C4-2B (cell line): ENCODE measurements at regions not wholly inside any gene's neighbourhood (a gene's known extent, or its start where the extent isn't known, plus 50 kb on each side); places are given as distances from the start of the nearest gene placed in this dataset.

ENCODE experiments used
- ZFX ChIP-seq: fragments of 450-650 bp; IDR thresholded peaks from 2 replicates; pipeline ENCODE4 v1.6.1; 2017
- TF ChIP-seq, protein P1 (sequence below): fragments of 450-650 bp; conservative IDR thresholded peaks from 2 replicates; pipeline ENCODE4 v1.5.1; 2017; ENCODE audit warnings: mild to moderate bottlenecking

DNA sequence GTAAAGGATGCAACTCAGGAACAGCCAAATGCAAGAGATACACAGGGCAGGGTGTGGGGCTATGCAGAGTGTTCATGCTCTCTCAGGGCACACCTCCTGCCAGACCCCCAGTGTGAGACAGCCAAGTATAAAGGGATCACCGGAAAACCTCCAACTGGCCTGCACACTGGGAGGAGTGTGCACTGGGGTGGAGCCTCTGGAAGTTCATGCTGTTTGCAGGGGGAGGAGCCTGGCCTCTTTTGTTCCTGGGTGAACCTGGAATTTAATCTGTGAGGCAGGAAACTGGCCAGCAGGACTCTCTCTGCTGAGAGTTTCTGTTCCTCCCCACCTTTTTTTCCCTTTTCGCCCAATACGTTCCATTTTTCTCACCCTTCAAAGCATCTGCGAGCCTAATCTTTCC, 204.1 kb downstream of the WNT5A start:
- TF ChIP-seq ZFX = no peak
- TF ChIP-seq, protein P1, sequence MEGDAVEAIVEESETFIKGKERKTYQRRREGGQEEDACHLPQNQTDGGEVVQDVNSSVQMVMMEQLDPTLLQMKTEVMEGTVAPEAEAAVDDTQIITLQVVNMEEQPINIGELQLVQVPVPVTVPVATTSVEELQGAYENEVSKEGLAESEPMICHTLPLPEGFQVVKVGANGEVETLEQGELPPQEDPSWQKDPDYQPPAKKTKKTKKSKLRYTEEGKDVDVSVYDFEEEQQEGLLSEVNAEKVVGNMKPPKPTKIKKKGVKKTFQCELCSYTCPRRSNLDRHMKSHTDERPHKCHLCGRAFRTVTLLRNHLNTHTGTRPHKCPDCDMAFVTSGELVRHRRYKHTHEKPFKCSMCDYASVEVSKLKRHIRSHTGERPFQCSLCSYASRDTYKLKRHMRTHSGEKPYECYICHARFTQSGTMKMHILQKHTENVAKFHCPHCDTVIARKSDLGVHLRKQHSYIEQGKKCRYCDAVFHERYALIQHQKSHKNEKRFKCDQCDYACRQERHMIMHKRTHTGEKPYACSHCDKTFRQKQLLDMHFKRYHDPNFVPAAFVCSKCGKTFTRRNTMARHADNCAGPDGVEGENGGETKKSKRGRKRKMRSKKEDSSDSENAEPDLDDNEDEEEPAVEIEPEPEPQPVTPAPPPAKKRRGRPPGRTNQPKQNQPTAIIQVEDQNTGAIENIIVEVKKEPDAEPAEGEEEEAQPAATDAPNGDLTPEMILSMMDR = no peak
